Stimulated activated CD4-positive, alpha-beta T cell treated with anti-CD3 and anti-CD28 coated beads, Interleukin-12 subunit alpha, Interleukin-12 subunit beta, amount 100 ng/mL, for 4 hours (primary cell): ENCODE measurements at regions not wholly inside any gene's neighbourhood (a gene's known extent, or its start where the extent isn't known, plus 50 kb on each side); places are given as distances from the start of the nearest gene placed in this dataset.
A peak's percentile ranks its signal among the peaks of the same experiment; 100 is the strongest.
"Not testable (repeated sequence)": the region's sequence is repeated elsewhere in the genome, so short reads cannot be mapped to it uniquely, and the experiment has no call there.

Source experiments
- DNase-seq: peaks from one replicate; pipeline ENCODE4 v3.0.0-alpha.2; 2020

GRCh38 chr5:128667751-128668150, 129.7 kb upstream of the FBN2 start:
- no peak for DNase-seq

DNA sequence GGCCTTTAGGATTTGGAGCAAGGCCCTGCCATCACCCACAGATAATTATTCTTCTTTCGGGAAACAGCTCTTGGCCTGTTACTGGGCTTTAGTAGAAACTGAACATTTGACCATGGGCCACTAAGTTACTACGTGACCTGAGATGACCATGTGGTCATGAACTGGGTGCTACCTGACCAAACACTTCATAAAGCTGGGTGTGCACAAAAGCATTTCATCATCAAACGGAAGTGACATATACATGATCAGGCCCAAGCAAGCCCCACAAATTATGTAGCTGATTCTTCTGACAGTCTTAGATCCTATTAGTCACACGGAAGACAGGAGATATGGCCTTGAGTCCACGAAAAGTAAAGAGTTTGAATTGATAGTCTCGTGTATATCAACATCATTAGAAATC, 130.9 kb upstream of the FBN2 start:
- no peak for DNase-seq

- no peak for DNase-seq
Observed at GRCh38 chr5:128669803-128670202, 131.8 kb upstream of the FBN2 start.

DNA sequence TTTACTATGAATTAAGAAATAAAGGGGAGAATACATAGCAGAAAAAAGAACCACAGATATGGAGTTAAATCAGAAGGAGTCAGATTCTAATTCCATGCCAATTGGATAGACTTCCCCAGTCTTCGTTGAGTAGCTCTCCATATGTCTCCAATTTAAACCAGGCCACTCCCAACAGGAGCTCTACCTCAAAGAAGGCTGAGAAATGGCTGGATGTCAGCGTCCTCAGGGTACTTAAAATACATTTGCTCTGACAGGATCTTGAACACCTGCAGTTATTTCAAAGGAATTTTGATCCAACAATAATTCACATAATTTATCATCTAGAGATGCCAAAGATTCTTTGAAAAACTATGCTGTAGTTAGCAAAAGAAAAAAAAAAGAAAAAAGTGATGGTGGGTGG, 133.9 kb upstream of the FBN2 start:
- no peak for DNase-seq

DNA sequence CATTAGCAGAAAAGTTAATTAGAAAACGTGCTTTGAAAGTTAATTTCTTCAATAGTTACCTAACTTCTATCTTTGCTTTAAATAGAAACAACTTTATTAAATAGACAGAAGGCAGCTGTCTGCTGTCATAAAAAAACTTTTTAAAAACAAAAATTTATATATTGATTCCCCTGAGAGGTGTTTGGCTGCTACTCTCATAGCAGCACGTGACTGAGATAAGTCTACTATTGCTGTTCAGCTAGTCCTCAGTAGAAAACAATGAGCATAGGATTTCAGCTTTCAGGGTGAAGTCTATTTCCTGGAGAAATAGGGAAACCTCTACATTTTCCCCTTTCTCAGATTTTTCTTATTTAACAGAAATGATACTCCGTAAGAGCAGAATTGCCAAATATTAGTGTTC, 135.0 kb upstream of the FBN2 start:
- no peak for DNase-seq

DNA sequence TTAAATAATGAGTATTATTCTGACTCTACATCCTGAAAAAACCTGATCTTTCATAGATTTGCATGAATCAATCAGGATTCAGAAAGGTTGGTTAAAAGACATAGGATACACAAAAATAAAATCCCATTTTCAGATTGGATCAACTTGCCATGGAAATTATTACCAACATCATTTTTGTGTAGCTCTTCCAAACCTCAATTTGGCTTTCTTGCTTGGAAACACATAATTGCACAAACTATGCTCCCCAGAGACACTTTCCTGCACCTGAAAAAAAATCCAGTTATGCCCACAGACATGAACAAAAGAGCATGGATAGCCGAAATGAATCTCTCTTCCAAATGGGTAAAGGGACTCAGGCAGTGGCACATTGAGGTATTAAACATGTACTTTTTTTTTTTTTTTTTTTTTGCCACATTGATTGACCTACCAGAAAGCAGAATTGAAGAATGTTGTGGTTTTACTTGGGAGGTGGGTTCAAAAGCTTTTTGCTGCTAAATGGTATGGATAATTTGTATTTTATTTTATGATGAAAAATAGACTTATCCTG, 135.4 kb upstream of the FBN2 start:
- no peak for DNase-seq

DNA sequence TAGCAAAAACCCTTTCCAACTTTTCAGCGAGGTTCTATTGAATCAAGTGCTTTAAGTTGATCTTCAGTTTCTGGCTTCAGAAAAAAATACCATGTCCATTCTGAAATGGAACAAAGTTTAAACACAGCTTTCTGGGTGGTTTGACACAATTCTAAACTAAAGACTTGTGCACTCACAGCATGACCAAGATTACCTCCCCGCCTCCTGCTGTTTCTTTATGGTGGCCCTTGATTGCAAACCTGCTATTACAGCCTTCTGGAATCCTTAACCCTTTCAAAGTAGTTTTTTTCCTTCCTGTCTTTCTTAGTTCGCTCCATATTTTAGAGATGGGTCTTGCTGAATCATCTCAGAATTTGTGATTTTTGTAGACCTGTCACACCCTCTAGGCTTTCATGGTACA, 135.9 kb upstream of the FBN2 start:
- no peak for DNase-seq

- peak; percentile 17 for DNase-seq
Observed at GRCh38 chr5:128674837-128675446, 136.9 kb upstream of the FBN2 start.

DNA sequence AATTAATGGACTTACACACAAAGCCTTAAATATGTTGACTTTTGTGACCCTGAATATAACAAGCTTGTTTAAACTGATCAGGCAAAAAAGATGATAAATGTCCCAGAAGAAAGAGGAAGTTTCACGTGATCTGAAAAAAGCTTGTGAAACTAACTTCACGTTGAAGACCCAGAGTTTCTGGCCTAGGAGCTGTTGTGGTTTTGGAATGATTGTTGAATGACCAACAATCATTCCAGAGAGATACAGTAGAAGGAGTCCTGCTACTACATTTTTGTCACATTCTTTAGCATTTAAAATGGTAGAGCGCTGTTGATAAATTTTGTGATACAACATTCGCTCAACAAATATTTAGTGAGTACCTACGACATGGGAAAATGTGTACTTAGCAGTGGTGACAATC, 143.1 kb upstream of the FBN2 start:
- no peak for DNase-seq

- DNase-seq: no peak
Observed at GRCh38 chr5:128681764-128682592, 143.9 kb upstream of the FBN2 start.

DNA sequence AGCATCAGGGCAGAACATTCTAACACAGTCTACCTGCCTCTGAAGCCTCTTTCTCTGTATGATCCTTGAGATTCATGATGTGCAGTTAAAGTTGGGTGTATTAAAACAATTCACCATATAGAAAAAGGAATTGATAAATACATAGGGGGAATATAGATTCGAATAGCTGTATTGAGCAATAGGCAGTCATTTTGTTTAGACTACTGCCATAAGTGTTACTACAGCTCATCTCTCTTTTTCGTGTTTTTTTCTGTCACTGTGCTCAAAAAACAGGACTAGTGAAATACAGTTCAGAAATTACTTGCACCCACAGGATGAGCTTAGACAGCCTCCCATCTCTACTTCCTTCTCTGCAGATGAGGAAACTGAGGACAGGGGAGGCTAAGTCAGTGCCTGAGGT, 144.6 kb upstream of the FBN2 start:
- DNase-seq: no peak

GRCh38 chr5:128684961-128685360, 146.9 kb upstream of the FBN2 start:
- no peak for DNase-seq

DNA sequence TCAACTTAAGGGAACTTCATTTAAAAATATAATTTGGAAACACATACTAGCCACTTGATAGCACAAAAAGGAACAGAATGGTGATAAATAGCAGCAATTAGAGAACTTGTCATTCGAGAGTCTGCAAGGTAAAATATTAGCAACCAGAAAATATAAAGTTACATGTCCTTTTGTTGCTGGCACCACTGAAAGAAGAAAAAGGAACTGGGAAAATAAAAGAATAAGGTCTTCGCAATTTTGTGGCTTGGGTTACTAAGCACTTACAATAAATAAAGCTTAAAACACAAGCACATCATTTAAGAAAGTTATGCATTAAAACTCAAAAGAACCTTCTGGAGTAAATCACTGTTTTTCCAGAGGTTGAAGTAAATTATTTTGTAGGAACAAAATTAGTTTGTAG, 149.9 kb upstream of the FBN2 start:
- no peak for DNase-seq

GRCh38 chr5:128693764-128694163, 155.7 kb upstream of the FBN2 start:
- DNase-seq: no peak

DNA sequence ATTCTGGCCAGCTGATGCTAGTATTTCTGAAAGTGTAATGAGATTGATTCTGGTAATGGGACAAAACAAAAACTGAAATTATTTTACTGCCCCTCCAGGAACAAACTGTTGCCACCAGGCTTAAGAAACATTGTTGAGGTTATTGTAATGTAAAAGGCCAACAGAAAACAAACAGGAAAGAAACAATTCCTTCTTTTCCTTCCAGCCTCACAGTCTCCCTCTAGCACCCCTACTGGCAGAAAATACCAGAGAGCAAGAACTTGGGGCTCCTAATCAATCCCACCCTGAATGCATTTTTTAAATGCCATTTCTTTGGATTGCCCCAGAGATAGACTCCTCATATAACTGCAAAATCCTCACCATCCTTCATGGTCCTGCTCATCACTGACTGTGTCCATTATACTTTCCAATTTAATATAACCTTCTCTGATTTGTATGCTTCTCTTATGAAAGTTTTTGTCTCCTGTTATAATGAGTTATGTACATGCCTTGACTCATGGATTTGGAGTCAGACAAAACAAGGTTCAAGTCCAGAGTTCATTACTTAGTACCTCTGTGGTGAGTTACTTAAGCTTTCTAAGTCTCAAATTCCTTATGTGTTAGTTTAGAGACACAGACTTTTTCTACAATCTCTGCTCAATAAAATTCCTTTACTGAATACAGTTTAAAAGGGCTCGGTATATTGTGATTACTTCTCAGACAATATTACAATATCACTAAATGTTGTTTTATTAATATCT, 157.9 kb upstream of the FBN2 start:
- no peak for DNase-seq

DNA sequence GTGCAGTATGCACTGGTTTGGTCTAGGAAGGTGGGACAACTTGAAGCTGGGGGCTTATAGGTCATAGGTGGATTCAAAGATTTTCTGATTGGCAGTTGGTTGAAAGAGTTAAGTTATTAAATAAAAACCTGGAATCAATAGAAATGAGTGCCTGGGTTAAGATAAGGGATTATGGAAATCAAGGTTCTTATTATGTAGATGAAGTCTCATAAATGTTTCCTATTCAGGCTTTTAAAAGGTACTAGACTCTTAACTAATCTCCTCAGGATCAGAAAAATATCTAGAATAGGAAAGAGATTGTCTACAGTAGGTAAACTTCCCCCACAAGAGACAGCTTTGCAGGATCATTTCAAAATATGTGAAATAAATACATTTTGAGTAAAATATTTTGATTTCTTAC, 163.3 kb upstream of the FBN2 start:
- no peak for DNase-seq

DNA sequence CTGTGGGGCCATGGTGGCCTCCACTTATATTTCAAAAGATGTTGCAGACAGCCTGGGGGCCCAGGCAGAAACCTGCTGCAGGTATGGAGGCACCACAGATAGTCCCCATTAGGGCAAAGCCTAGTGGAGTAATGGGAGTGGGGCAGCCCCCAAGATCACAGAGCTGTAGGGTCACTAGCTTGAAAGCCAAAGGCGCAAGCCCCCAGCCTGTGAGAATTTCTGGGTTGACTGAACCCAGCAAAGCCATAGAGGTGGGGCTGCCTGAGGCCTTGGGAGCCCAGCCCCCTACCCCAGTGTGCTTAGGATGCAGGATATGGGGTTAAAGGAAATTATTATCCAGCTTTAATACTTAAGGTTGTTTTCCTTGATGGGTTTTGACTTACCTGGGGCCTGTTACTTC, 165.3 kb upstream of the FBN2 start:
- DNase-seq: no peak

DNA sequence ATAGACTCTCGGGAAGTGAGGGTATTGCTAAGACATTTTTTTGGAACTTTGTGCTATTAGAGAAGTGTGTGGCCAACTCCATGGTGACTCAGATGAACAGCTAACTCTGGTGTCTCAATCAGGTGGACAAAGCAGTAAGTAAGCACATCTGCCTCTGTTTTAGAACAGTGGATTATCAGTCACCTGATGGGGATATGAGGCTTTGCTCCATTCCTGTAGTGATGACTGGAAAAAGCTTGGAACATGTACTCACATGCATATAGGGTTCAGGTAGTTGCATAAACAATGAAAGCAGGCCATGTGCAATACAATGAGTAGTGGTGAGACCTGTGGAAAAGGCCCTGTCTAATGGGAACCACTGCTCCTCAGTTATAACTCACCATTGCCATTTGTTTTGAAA, 168.2 kb upstream of the FBN2 start:
- no peak for DNase-seq

- DNase-seq: no peak
Observed at GRCh38 chr5:128708841-128709240, 170.8 kb upstream of the FBN2 start.

DNA sequence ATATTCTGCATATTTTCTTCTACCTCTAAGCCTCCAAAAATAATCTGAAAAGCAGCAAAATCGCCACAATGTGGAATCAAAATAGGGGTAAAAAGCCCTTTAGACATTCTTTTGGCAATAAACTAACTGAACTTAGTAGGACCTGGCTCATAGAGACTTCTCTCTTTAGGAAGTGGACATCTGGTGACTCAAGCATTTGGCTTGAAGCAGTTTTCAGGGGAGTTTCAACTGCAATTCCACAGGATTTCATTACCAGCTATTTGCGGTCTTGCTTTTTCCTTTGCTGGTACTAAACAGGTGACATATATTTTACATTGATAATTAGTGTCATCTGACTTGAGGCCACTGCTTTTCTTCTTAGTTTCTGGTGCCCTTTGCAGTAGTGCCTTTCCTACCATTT, 173.2 kb upstream of the FBN2 start:
- DNase-seq: no peak

DNA sequence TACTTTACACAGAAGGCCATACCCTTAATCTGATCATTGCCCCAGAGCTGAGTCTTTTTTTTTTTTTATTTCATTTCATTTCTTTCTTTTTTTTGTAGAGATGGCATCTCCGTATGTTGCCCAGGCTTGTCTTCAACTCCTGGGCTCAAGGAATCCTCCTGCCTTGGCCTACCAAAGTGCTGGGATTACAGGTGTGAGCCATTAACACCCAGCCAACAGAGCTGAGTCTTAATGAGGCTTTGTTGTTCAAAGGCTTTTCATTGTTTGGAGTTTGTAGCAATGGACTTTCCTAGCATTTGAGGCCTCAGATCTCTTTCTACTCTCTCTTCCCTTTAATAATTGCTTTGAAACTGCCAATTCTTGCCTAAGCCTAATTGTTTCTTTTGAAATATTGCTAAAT, 176.5 kb upstream of the FBN2 start:
- DNase-seq: no peak

DNA sequence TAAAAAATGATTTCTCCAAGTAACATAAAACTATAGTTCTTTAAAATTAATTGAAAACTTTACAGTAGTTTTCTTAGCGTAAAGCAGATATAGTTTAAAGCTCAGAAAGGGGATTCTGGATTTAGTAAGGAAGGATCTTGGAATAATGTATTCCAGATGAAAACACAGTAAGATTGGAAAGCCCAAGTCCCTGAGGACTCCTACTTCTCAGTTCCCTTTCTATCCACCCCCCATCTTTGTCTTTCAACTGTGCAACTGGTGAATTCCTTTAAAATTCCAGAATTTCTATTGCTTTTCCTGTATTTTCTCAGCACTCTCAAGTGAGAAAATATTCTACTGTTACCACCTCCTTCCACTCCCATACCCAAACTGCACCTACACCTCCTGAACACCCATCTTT, 184.5 kb upstream of the FBN2 start:
- DNase-seq: no peak

DNA sequence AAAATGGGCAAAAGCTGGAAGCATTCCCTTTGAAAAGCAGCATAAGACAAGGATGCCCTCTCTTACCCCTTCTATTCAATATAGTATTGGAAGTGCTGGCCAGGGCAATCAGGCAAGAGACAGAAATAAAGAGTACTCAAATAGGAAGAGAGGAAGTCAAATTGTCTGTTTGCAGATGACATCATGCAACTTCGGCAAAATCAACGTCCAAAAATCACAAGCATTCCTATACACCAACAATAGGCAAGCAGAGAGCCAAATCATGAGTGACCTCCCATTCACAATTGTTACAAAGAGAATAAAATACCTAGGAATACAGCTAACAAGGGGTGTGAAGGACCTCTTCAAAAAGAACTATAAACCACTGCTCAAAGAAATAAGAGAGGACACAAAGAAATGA, 192.0 kb upstream of the FBN2 start:
- not testable (repeated sequence) for DNase-seq

- not testable (repeated sequence) for DNase-seq
Observed at GRCh38 chr5:128735656-128736055, 197.6 kb upstream of the FBN2 start.
